Stimulated activated CD4-positive, alpha-beta T cell treated with anti-CD3 and anti-CD28 coated beads, Interleukin-15, amount 100 ng/mL, for 48 hours (primary cell): ENCODE measurements at regions not wholly inside any gene's neighbourhood (a gene's known extent, or its start where the extent isn't known, plus 50 kb on each side); places are given as distances from the start of the nearest gene placed in this dataset.
"Not testable (repeated sequence)": the region's sequence is repeated elsewhere in the genome, so short reads cannot be mapped to it uniquely, and the experiment has no call there.

Source experiments
- DNase-seq, 2 donors: peaks; one replicate each; pipeline ENCODE4 v3.0.0-alpha.2; 2020; ENCODE audit warnings: low read depth in 2 of 2

- no peak for DNase-seq
Measured at GRCh38 chr14:104481323-104481722, 98.2 kb upstream of the C14orf180 start.

- not testable (repeated sequence) for DNase-seq
Measured at GRCh38 chr14:104482017-104482416, 97.5 kb upstream of the C14orf180 start.

GRCh38 chr14:104486222-104486923 is 93.2 kb upstream of the C14orf180 start:
- DNase-seq, result no peak

- no peak for DNase-seq
Measured at GRCh38 chr14:104494483-104494882, 85.1 kb upstream of the C14orf180 start.

GRCh38 chr14:104496095-104496494 is 83.5 kb upstream of the C14orf180 start:
- no peak for DNase-seq

- no peak for DNase-seq
Measured at GRCh38 chr14:104499784-104500760, 79.5 kb upstream of the C14orf180 start.

- no peak for DNase-seq
Measured at GRCh38 chr14:104502060-104502459, 77.5 kb upstream of the C14orf180 start.

- no peak for DNase-seq
Measured at GRCh38 chr14:104503691-104504090, 75.9 kb upstream of the C14orf180 start.

GRCh38 chr14:104504172-104504735 is 75.3 kb upstream of the C14orf180 start:
- DNase-seq, result no peak

GRCh38 chr14:104505085-104506074 is 74.2 kb upstream of the C14orf180 start:
- DNase-seq, result no peak

- no peak for DNase-seq
Measured at GRCh38 chr14:104506461-104507253, 72.9 kb upstream of the C14orf180 start.

GRCh38 chr14:104507443-104507842 is 72.1 kb upstream of the C14orf180 start:
- no peak for DNase-seq

GRCh38 chr14:104509673-104510072 is 69.9 kb upstream of the C14orf180 start:
- DNase-seq, result no peak

- no peak for DNase-seq
Measured at GRCh38 chr14:104510216-104510615, 69.3 kb upstream of the C14orf180 start.

- DNase-seq, result no peak
Measured at GRCh38 chr14:104510794-104511611, 68.6 kb upstream of the C14orf180 start.

GRCh38 chr14:104512061-104512460 is 67.5 kb upstream of the C14orf180 start:
- no peak for DNase-seq

GRCh38 chr14:104512771-104513640 is 66.6 kb upstream of the C14orf180 start:
- DNase-seq, result no peak

- no peak for DNase-seq
Measured at GRCh38 chr14:104513641-104514046, 65.9 kb upstream of the C14orf180 start.
